Sigmoid colon (tissue), 6 donors: ENCODE measurements at regions not wholly inside any gene's neighbourhood (a gene's known extent, or its start where the extent isn't known, plus 50 kb on each side); places are given as distances from the start of the nearest gene placed in this dataset.

Source experiments
- DNase-seq: peaks from one replicate; pipeline ENCODE4 v3.0.0-alpha.2; 2019
- H3K27ac ChIP-seq, 4 donors: fragments of 200-600 bp; sonication (generic); one replicate each; pipeline ENCODE4 v1.5.1; 2016 to 2019; ENCODE audit warnings: mild to moderate bottlenecking in 1 of 4
- H3K27me3 ChIP-seq, 3 donors: fragments of 200-600 bp; sonication (generic); one replicate each; pipeline ENCODE4 v1.5.1; 2019; ENCODE audit warnings: mild to moderate bottlenecking in 1 of 3
- H3K36me3 ChIP-seq, 4 donors: fragments of 200-600 bp; sonication (generic); one replicate each; pipeline ENCODE4 v1.5.1; 2016 to 2019
- H3K4me1 ChIP-seq, 4 donors: fragments of 200-600 bp; sonication (generic); one replicate each; pipeline ENCODE4 v1.5.1; 2017 to 2019
- H3K4me3 ChIP-seq, 4 donors: fragments of 200-600 bp; sonication (generic); one replicate each; pipeline ENCODE4 v1.5.1; 2017 to 2019; ENCODE audit warnings: mild to moderate bottlenecking in 2 of 4, moderate library complexity in 1 of 4
- H3K9me3 ChIP-seq, 4 donors: fragments of 200-600 bp in 3 of 4; sonication (generic) in 3 of 4; one replicate each; pipeline versions ENCODE4 v1.5.1 to v1.6.1; 2013 to 2019
- EP300 ChIP-seq, 4 donors: sonication (generic); formaldehyde crosslinking; IDR thresholded peaks; one replicate each; pipeline ENCODE4 v1.6.1; 2017; ENCODE audit warnings: antibody characterized with exemption in 4 of 4
- POLR2A ChIP-seq, 2 donors: fragments of 450-650 bp; IDR thresholded peaks; one replicate each; pipeline ENCODE4 v1.6.1; 2016; ENCODE audit warnings: antibody characterized with exemption in 2 of 2, mild to moderate bottlenecking in 2 of 2, moderate library complexity in 2 of 2
- POLR2AphosphoS5 ChIP-seq, 4 donors: sonication (generic); formaldehyde crosslinking; IDR thresholded peaks; one replicate each; pipeline ENCODE4 v1.6.1; 2017; ENCODE audit warnings: antibody characterized with exemption in 4 of 4
- WGBS, 2 donors: extraction: QIAGEN DNeasy Blood & Tissue Kit; methylation state at CpG; one replicate each; pipeline ENCODE4 v1.1.7; 2013; 5-methylcytosine and 5-hydroxymethylcytosine counted together
- intact Hi-C: fragments of 100-400 bp; cut with DNase I; formaldehyde crosslinking; loops from one replicate; pipeline ENCODE4 v1.15.1; 2023
- TF ChIP-seq, protein P1 (sequence below), 4 experiments: fragments of 450-650 bp in 3 of 4; fragments of 200-600 bp in 1 of 4; IDR thresholded peaks; one replicate each; pipeline ENCODE4 v1.5.1; 2016 to 2019; ENCODE audit warnings: antibody characterized with exemption in 4 of 4, mild to moderate bottlenecking in 3 of 4, moderate library complexity in 2 of 4
- donor health status: healthy with polysubstance abuse.
- donor health status: healthy.

DNA sequence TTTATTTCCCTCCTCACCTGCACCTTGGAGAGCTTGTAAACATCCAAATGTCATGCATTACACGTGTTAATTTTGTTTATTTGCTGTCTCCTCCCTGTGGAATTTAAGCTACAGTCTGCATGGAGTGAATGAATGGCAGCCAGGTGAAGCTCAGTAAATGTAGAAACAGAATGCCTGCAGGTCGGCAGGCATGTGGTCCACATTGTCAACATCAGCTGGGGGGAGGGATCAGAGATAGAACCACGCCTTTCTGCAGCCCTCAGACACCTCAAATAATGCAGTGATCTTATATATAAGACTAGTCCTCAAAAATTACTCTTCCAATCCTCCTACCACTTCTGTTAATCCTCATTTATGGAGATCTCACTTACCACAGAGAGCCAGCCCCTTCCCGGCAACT, 131.2 kb upstream of the KIT start:
- DNase-seq: no peak
- Histone ChIP-seq H3K4me1 (no peaks in the 10 kb centered on the region), H3K27ac (no peak overlapping the region), H3K27me3 (no peaks in the 10 kb centered on the region), H3K4me3 (no peak overlapping the region), H3K9me3 (peaks cover 0 to 3% (median under 1%) of the 10 kb centered on the region in 4 donors), H3K36me3 (no peaks in the 10 kb centered on the region)
- WGBS, 2 donors: 38 to 72% methylated on average over 4 of the region's 4 CpGs
- TF ChIP-seq POLR2A (IDR thresholded peaks at IDR 0.05) (no peak), EP300 (IDR thresholded peaks at IDR 0.05) (no peak), POLR2AphosphoS5 (IDR thresholded peaks at IDR 0.05) (no peak)
- TF ChIP-seq, protein P1, sequence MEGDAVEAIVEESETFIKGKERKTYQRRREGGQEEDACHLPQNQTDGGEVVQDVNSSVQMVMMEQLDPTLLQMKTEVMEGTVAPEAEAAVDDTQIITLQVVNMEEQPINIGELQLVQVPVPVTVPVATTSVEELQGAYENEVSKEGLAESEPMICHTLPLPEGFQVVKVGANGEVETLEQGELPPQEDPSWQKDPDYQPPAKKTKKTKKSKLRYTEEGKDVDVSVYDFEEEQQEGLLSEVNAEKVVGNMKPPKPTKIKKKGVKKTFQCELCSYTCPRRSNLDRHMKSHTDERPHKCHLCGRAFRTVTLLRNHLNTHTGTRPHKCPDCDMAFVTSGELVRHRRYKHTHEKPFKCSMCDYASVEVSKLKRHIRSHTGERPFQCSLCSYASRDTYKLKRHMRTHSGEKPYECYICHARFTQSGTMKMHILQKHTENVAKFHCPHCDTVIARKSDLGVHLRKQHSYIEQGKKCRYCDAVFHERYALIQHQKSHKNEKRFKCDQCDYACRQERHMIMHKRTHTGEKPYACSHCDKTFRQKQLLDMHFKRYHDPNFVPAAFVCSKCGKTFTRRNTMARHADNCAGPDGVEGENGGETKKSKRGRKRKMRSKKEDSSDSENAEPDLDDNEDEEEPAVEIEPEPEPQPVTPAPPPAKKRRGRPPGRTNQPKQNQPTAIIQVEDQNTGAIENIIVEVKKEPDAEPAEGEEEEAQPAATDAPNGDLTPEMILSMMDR (IDR thresholded peaks at IDR 0.05): no peak
- intact Hi-C loops: no loop called here

DNA sequence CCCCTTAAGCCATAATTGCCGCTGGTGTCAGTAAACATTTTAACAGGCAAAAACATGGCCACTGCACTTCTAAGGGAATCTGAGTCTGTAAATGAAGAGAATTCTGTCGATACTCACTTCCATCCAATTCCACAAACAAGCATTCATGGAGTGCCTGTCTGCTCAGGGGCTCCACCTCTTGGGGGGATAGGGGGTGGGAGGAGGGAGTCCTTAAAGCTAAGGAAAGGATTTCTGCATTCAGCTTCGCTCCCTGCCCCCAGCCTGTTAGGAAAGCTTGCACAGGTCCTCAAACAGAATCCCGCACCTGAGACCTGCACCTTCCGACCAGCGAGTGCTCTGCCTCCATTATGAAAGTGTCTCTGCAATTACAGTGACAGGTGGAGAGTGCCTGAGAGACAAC, 130.2 kb upstream of the KIT start:
- 77% methylated on average over 6 of the region's 6 CpGs for WGBS, 2 donors
- H3K27me3 ChIP-seq: no peaks in the 10 kb centered on the region
- H3K27ac ChIP-seq: no peak overlapping the region
- no peaks in the 10 kb centered on the region for H3K9me3 ChIP-seq
- H3K4me3 ChIP-seq: no peak overlapping the region
- TF ChIP-seq EP300 (IDR thresholded peaks at IDR 0.05) (no peak), POLR2A (IDR thresholded peaks at IDR 0.05) (no peak), POLR2AphosphoS5 (IDR thresholded peaks at IDR 0.05) (no peak)
- TF ChIP-seq, protein P1 (IDR thresholded peaks at IDR 0.05): no peak
- no peaks in the 10 kb centered on the region for H3K36me3 ChIP-seq
- no peak for DNase-seq
- intact Hi-C loops: no loop called here
- no peaks in the 10 kb centered on the region for H3K4me1 ChIP-seq

DNA sequence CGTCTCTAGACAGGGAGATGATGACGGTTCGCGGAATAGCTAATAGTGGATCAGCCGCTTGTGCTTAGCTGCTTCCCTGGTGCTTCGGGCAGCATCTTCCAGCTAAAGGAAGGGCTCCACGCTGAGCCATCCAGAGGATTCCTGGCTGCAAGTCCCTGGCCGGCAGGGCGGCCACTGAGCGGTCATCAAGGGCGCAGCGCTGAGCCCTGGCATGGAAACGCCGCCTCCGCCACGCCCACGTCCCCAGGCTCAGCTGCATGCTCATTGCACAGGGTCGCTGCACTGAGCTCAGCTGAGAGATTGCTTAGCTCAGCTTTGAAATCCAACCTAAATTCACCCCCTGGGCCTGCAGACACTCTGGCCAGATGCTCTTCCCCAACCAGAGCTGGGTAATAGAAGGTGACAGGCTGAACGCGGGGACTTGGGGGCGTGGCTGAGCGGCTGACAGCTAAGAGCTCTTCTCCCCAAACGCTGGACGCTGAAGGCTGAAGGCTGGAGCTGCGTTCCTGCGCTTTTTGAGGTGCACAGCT, 118.2 kb upstream of the KIT start:
- Histone ChIP-seq H3K27me3 (peaks cover 0 to 9% (median 0%) of the 10 kb centered on the region in 3 donors), H3K4me3 (peak overlapping the region in 3 of 4 donors; percentile 23 to 38 (median 35)), H3K4me1 (peaks cover 0 to 10% (median 9%) of the 10 kb centered on the region in 4 donors), H3K36me3 (no peaks in the 10 kb centered on the region), H3K27ac (peak overlapping the region in 1 of 4 donors; percentile 28), H3K9me3 (no peaks in the 10 kb centered on the region)
- TF ChIP-seq, protein P1 (IDR thresholded peaks at IDR 0.05): no peak
- TF ChIP-seq EP300 (IDR thresholded peaks at IDR 0.05) (no peak), POLR2AphosphoS5 (IDR thresholded peaks at IDR 0.05) (no peak), POLR2A (IDR thresholded peaks at IDR 0.05) (no peak)
- no peak for DNase-seq
- intact Hi-C loops: no loop called here
- WGBS, 2 donors: 10 to 11% methylated on average over 26 of the region's 26 CpGs

DNA sequence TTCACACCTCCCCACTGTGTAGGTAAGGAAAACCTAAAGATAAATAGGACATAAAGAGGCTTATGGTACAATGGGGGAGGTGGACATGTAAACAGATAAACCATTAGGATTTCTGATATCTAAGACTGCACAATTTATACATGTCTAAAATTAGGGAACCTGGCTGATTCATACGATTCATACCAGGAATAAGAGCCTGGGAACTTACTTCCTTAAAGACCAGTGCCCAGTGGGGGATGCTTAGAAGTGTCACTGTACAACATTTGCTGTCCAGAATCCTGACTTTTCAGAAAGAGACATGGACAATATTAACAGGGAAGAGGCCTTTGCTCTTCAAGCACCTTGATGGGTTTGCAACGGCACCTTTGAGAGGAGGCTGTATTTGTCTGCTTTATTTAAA, 116.8 kb upstream of the KIT start:
- 81 to 82% methylated on average over 2 of the region's 2 CpGs for WGBS, 2 donors
- H3K4me3 ChIP-seq: no peak overlapping the region
- H3K27me3 ChIP-seq: peaks cover 0 to 9% (median 0%) of the 10 kb centered on the region in 3 donors
- intact Hi-C loops: no loop called here
- H3K27ac ChIP-seq: no peak overlapping the region
- no peaks in the 10 kb centered on the region for H3K9me3 ChIP-seq
- H3K36me3 ChIP-seq: no peaks in the 10 kb centered on the region
- TF ChIP-seq POLR2A (IDR thresholded peaks at IDR 0.05): no peak
- DNase-seq: no peak
- H3K4me1 ChIP-seq: peaks cover 0 to 10% (median 9%) of the 10 kb centered on the region in 4 donors

DNA sequence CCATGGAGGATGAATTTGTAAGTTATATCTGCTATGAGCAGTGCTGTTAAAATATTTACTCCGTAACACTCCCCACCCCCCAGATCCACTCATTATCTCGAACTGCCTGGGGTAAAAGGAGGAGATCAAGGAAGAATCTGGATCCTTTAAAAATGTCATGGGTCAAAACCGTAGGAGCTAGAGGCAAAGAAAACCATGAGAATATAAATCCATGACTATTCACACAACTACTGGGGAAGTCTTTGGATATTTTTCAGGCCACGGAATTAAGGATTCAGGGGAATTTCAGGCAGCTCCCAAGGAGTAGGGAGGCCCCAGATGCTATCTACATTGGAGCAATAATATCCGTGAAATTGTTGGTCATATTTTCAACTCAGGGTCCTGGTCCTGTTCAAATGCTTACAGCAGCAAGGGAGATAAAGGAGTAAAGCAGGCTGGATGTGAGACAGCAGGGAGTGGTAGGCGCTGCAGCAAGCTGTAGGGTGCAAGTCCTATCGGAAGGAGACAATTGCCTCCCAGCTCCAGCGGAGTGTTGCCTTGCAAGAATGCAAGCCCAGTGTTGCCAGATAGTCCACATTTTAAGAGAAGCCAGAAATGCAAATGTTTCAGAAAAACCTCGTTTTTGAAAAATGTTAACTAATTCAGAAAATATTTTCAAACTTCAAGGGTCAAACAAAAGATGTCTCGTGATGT, 116.2 kb upstream of the KIT start:
- H3K4me3 ChIP-seq: no peak overlapping the region
- peaks cover 0 to 10% (median 9%) of the 10 kb centered on the region in 4 donors for H3K4me1 ChIP-seq
- 85 to 88% methylated on average over 10 of the region's 10 CpGs for WGBS, 2 donors
- no peak overlapping the region for H3K27ac ChIP-seq
- intact Hi-C loops: no loop called here
- no peaks in the 10 kb centered on the region for H3K9me3 ChIP-seq
- no peaks in the 10 kb centered on the region for H3K36me3 ChIP-seq
- H3K27me3 ChIP-seq: peaks cover 0 to 6% (median 0%) of the 10 kb centered on the region in 3 donors
- TF ChIP-seq POLR2AphosphoS5 (IDR thresholded peaks at IDR 0.05): no peak
- TF ChIP-seq, protein P1 (IDR thresholded peaks at IDR 0.05): no peak
- no peak for DNase-seq
